ENCODE measurements at regions not wholly inside any gene's neighbourhood (a gene's known extent, or its start where the extent isn't known, plus 50 kb on each side); places are given as distances from the start of the nearest gene placed in this dataset.

DNA sequence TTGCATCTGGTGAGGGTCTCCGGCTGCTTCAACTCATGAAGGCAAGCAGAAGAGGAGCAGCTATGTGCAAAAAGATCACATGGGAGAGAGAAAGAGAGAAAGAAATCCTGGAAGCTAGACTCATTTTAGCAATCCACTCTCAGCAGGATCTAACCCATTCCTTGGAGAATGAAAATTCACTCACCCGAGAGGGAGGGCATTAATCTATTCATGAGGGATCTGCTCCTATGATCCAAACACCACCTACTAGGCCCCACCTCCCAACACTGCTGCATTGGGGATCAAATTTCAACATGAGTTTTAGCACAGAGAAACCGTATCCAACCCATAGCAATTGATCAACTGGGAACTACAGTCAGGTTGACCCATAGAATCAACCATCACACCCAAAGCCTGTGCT, 98.1 kb upstream of the SV2C start:
- TF ChIP-seq POLR2A (IDR thresholded peaks at IDR 0.05) (no peak), CTCF (IDR thresholded peaks at IDR 0.05) (no peak)
